HepG2 (cell line): ENCODE measurements at regions not wholly inside any gene's neighbourhood (a gene's known extent, or its start where the extent isn't known, plus 50 kb on each side); places are given as distances from the start of the nearest gene placed in this dataset.
A peak's percentile ranks its signal among the peaks of the same experiment; 100 is the strongest.

Experiments used
- CBX5 ChIP-seq: sonication (generic); formaldehyde crosslinking; IDR thresholded peaks from 2 replicates; pipeline ENCODE4 v1.4.0; 2020; ENCODE audit warnings: missing genetic modification reagents, borderline replicate concordance
- CEBPG ChIP-seq: IDR thresholded peaks from 2 replicates; pipeline ENCODE4 v1.6.1; 2016
- CREBL2 ChIP-seq: sonication (generic); formaldehyde crosslinking; IDR thresholded peaks from 2 replicates; pipeline ENCODE4 v1.8.1; 2023; ENCODE audit warnings: missing genetic modification reagents, mild to moderate bottlenecking, borderline replicate concordance
- ETV5 ChIP-seq: IDR thresholded peaks from 2 replicates; pipeline ENCODE4 v1.6.1; 2018; ENCODE audit warnings: missing biosample characterization, missing genetic modification reagents, inconsistent platforms, borderline replicate concordance
- FOXA1 ChIP-seq, 2 experiments: fragments of 450-650 bp in 1 of 2; sonication (generic) in 1 of 2; formaldehyde crosslinking in 1 of 2; IDR thresholded peaks; 2 replicates each; pipeline versions ENCODE4 v1.4.0 to v1.6.1; 2016 to 2020; ENCODE audit warnings: missing genetic modification reagents in 1 of 2
- HMG20A ChIP-seq: IDR thresholded peaks from 2 replicates; pipeline ENCODE4 v1.6.1; 2016; ENCODE audit warnings: borderline replicate concordance
- HNRNPL ChIP-seq: fragments of 200-400 bp; formaldehyde crosslinking; IDR thresholded peaks from 2 replicates; pipeline ENCODE4 v1.6.1; 2017; ENCODE audit warnings: mild to moderate bottlenecking, low read depth, low read length
- HOMEZ ChIP-seq: IDR thresholded peaks from 2 replicates; pipeline ENCODE4 v1.6.1; 2016; ENCODE audit warnings: low read depth
- MBNL3 ChIP-seq: fragments of 250-450 bp; sonication (Bioruptor Pico); conservative IDR thresholded peaks from 2 replicates; pipeline ENCODE4 v1.8.0; 2022; ENCODE audit warnings: mild to moderate bottlenecking, inconsistent platforms
- NR0B2 ChIP-seq: sonication (generic); formaldehyde crosslinking; IDR thresholded peaks from 2 replicates; pipeline ENCODE4 v1.4.0; 2020; ENCODE audit warnings: mild to moderate bottlenecking, missing genetic modification reagents
- PAWR ChIP-seq: sonication (generic); formaldehyde crosslinking; IDR thresholded peaks from 2 replicates; pipeline ENCODE4 v1.4.0; 2020; ENCODE audit warnings: missing genetic modification reagents, mild to moderate bottlenecking, borderline replicate concordance
- SMYD3 ChIP-seq: sonication (generic); formaldehyde crosslinking; IDR thresholded peaks from 2 replicates; pipeline ENCODE4 v1.8.1; 2023; ENCODE audit warnings: mild to moderate bottlenecking, missing genetic modification reagents
- STAT6 ChIP-seq: sonication (generic); formaldehyde crosslinking; IDR thresholded peaks from 2 replicates; pipeline ENCODE4 v1.4.0; 2020; ENCODE audit warnings: missing genetic modification reagents, mild to moderate bottlenecking, borderline replicate concordance
- TRIM24 ChIP-seq: sonication (generic); formaldehyde crosslinking; IDR thresholded peaks from 2 replicates; pipeline ENCODE4 v1.8.0; 2022; ENCODE audit warnings: mild to moderate bottlenecking, missing genetic modification reagents
- ZKSCAN5 ChIP-seq: sonication (generic); formaldehyde crosslinking; IDR thresholded peaks from 2 replicates; pipeline ENCODE4 v1.5.1; 2020; ENCODE audit warnings: mild to moderate bottlenecking, missing genetic modification reagents
- ZMYM4 ChIP-seq: sonication (generic); formaldehyde crosslinking; IDR thresholded peaks from 2 replicates; pipeline ENCODE4 v1.8.1; 2023; ENCODE audit warnings: mild to moderate bottlenecking, missing genetic modification reagents
- ZNF121 ChIP-seq: sonication (generic); formaldehyde crosslinking; IDR thresholded peaks from 2 replicates; pipeline ENCODE4 v1.5.0; 2020; ENCODE audit warnings: mild to moderate bottlenecking, missing genetic modification reagents
- ZNF207 ChIP-seq: fragments of 450-650 bp; IDR thresholded peaks from 2 replicates; pipeline ENCODE4 v1.6.1; 2016; ENCODE audit warnings: antibody characterized with exemption, borderline replicate concordance
- ZNF232 ChIP-seq: sonication (generic); formaldehyde crosslinking; IDR thresholded peaks from 2 replicates; pipeline ENCODE4 v1.4.0; 2020; ENCODE audit warnings: missing genetic modification reagents, borderline replicate concordance
- ZNF251 ChIP-seq: sonication (generic); formaldehyde crosslinking; IDR thresholded peaks from 2 replicates; pipeline ENCODE4 v1.9.0; 2021; ENCODE audit warnings: mild to moderate bottlenecking, missing genetic modification reagents
- ZNF441 ChIP-seq: sonication (generic); formaldehyde crosslinking; IDR thresholded peaks from 2 replicates; pipeline ENCODE4 v1.7.0; 2021; ENCODE audit warnings: missing genetic modification reagents, borderline replicate concordance
- ZNF615 ChIP-seq: sonication (generic); formaldehyde crosslinking; IDR thresholded peaks from 2 replicates; pipeline ENCODE4 v1.5.0; 2020; ENCODE audit warnings: mild to moderate bottlenecking, missing genetic modification reagents, borderline replicate concordance
- ZNF660 ChIP-seq: sonication (generic); formaldehyde crosslinking; IDR thresholded peaks from 2 replicates; pipeline ENCODE4 v1.5.1; 2020; ENCODE audit warnings: mild to moderate bottlenecking, low read depth, missing genetic modification reagents, borderline replicate concordance
- ZNF776 ChIP-seq: sonication (generic); formaldehyde crosslinking; IDR thresholded peaks from 2 replicates; pipeline ENCODE4 v1.4.0; 2020; ENCODE audit warnings: mild to moderate bottlenecking, missing genetic modification reagents
- ZSCAN29 ChIP-seq: sonication (generic); formaldehyde crosslinking; conservative IDR thresholded peaks from 2 replicates; pipeline ENCODE4 v1.4.0; 2020; ENCODE audit warnings: mild to moderate bottlenecking, missing genetic modification reagents

- TF ChIP-seq ZNF232 (CRISPR knock-in tag) (no peak), ZNF121 (peak; percentile 78), HOMEZ (CRISPR knock-in tag) (peak; percentile 29; the same call in 1 of the 2 replicates), HMG20A (0 out of 2 replicates have a peak, but pooled peaks have one; percentile 41), STAT6 (CRISPR knock-in tag) (peak; percentile 40; the same call in 1 of the 2 replicates), ETV5 (peak; percentile 33; the same call in 1 of the 2 replicates), FOXA1 (IDR thresholded peaks at IDR 0.05) (no peak), FOXA1 (CRISPR knock-in tag; IDR thresholded peaks at IDR 0.05) (peak; percentile 80), SMYD3 (CRISPR knock-in tag) (no peak), ZMYM4 (CRISPR knock-in tag) (0 out of 2 replicates have a peak, but pooled peaks have one; percentile 42), ZNF441 (CRISPR knock-in tag) (no peak), NR0B2 (no peak), TRIM24 (CRISPR knock-in tag) (no peak), CREBL2 (CRISPR knock-in tag) (no peak), ZKSCAN5 (CRISPR knock-in tag) (no peak), CEBPG (peak; percentile 11; the same call in 1 of the 2 replicates), PAWR (CRISPR knock-in tag) (no peak), MBNL3 (CRISPR knock-in tag) (no peak), ZNF251 (no peak), HNRNPL (no peak), ZNF660 (CRISPR knock-in tag) (no peak), ZNF615 (CRISPR knock-in tag) (no peak), CBX5 (CRISPR knock-in tag) (no peak; the same call in 1 of the 2 replicates), ZNF776 (CRISPR knock-in tag) (no peak), ZNF207 (no peak), ZSCAN29 (CRISPR knock-in tag) (0 out of 2 replicates have a peak, but pooled peaks have one; percentile 33)
These were observed 329.9 kb downstream of the FOXO1 start (continued) for GRCh38 chr13:40336228-40337221.
